Cardiac muscle cell (in vitro differentiated cells and primary cell): ENCODE measurements at regions not wholly inside any gene's neighbourhood (a gene's known extent, or its start where the extent isn't known, plus 50 kb on each side); places are given as distances from the start of the nearest gene placed in this dataset.

Experiments used
- DNase-seq, 2 donors: peaks; one replicate each; pipeline versions ENCODE4 v3.0.0 to v3.0.0-alpha.2; 2010 to 2017; ENCODE audit warnings: low read depth in 1 of 2, low spot score in 1 of 2
- H3K27ac ChIP-seq: fragments of 200-600 bp; sonication (generic); 2 replicates; pipeline ENCODE4 v1.5.1; 2016
- H3K27me3 ChIP-seq: fragments of 200-600 bp; sonication (generic); 2 replicates; pipeline ENCODE4 v1.6.0; 2016; ENCODE audit warnings: control low read depth
- H3K36me3 ChIP-seq: fragments of 200-600 bp; sonication (generic); 2 replicates; pipeline ENCODE4 v1.5.1; 2016; ENCODE audit warnings: control low read depth
- H3K4me1 ChIP-seq: fragments of 200-600 bp; sonication (generic); 2 replicates; pipeline ENCODE4 v1.8.1; 2017; ENCODE audit warnings: low read depth, mild to moderate bottlenecking, mixed run types
- H3K4me3 ChIP-seq: fragments of 200-600 bp; sonication (generic); 2 replicates; pipeline ENCODE4 v1.5.1; 2016; ENCODE audit warnings: mild to moderate bottlenecking
- H3K9me3 ChIP-seq: fragments of 200-600 bp; sonication (generic); 2 replicates; pipeline ENCODE4 v1.5.1; 2017; ENCODE audit warnings: low read depth, mild to moderate bottlenecking, control low read depth
- CTCF ChIP-seq: IDR thresholded peaks from 2 replicates; pipeline ENCODE4 v1.5.1; 2012; ENCODE audit warnings: low read depth, mild to moderate bottlenecking, low read length

GRCh38 chr20:50338479-50339391 lies 148.1 kb downstream of the CEBPB start:
- peak; percentile 37 to 55 for DNase-seq
- Histone ChIP-seq H3K36me3 (no peaks in the 10 kb centered on the region), H3K27ac (peak overlapping the region; percentile 63), H3K4me3 (no peak overlapping the region), H3K4me1 (peaks cover 12% of the 10 kb centered on the region), H3K27me3 (no peaks in the 10 kb centered on the region), H3K9me3 (no peaks in the 10 kb centered on the region)
- no peak for TF ChIP-seq CTCF

GRCh38 chr20:50339466-50339901 lies 148.9 kb downstream of the CEBPB start:
- TF ChIP-seq CTCF = no peak
- H3K27me3 ChIP-seq = no peaks in the 10 kb centered on the region
- H3K4me3 ChIP-seq = no peak overlapping the region
- peaks cover 12% of the 10 kb centered on the region for H3K4me1 ChIP-seq
- no peaks in the 10 kb centered on the region for H3K9me3 ChIP-seq
- H3K27ac ChIP-seq = peak overlapping the region; percentile 63
- H3K36me3 ChIP-seq = no peaks in the 10 kb centered on the region
- peak in 1 of 2 donors; percentile 60 for DNase-seq

- no peaks in the 10 kb centered on the region for H3K36me3 ChIP-seq
- H3K27me3 ChIP-seq = no peaks in the 10 kb centered on the region
- no peak for TF ChIP-seq CTCF
- no peak overlapping the region for H3K27ac ChIP-seq
- H3K4me3 ChIP-seq = no peak overlapping the region
- no peaks in the 10 kb centered on the region for H3K9me3 ChIP-seq
- peaks cover 12% of the 10 kb centered on the region for H3K4me1 ChIP-seq
- no peak for DNase-seq
Observed at GRCh38 chr20:50340541-50340940, 149.9 kb downstream of the CEBPB start.

DNA sequence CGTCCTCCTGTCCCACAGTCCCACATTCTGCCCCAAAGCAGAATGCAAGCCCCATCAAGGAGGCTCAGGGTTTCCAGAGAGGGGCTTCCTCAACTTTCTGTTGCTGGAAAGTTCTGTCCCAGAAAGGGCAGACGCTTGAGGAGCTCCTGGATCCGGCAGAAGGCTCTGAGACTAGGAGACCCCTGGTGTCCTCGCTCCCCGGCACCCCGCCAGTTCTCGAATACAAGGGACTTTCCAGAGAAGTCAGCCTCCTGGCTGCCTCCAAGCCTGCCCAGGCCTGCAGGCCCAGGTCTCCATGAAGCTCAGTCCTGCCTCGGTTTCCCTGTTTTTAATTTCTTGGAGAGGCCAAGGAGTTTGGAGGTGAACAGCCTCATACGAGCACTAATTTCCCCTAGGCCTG lies 150.4 kb downstream of the CEBPB start:
- no peak for DNase-seq
- Histone ChIP-seq H3K4me1 (peaks cover 12% of the 10 kb centered on the region), H3K9me3 (no peaks in the 10 kb centered on the region), H3K27ac (no peak overlapping the region), H3K27me3 (no peaks in the 10 kb centered on the region), H3K4me3 (no peak overlapping the region), H3K36me3 (no peaks in the 10 kb centered on the region)
- TF ChIP-seq CTCF = no peak

DNA sequence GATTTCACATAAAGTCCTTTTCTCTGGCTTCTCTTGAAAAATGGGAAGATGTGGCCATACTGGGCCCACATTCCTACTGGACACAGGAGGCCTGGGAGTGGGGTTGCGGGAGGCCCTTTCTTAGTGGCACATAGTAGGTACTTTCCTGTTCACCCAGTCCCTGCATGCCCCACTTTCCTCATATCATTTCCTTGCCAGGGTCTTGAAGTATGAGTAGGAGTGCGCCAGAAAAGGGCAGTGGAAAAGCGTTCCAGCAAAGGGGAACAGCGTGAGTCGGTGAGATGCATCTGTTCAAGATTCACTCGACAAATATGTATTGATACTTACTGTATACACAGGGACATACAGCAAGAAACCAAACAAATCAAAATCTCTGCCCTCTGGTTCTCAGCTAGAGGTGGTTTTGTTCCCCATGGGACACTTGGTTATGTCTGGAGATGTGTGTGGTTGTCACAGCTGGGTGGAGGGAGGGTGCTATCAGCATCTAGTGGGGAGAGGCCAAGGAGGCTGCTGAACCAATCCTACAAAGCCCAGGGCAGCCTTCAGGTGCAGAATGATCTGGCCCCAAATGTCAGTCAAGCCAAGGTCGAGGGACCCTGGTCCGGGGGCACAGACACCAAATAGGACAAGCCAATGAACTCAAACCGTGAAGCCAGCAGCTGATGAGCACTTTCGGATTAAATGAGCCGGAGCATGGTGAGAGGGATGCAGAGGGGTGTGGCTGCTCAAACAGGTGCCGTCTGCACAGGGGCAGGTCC lies 151.4 kb downstream of the CEBPB start:
- Histone ChIP-seq H3K4me3 (no peak overlapping the region), H3K9me3 (no peaks in the 10 kb centered on the region), H3K27ac (no peak overlapping the region), H3K36me3 (no peaks in the 10 kb centered on the region), H3K27me3 (no peaks in the 10 kb centered on the region), H3K4me1 (peaks cover 12% of the 10 kb centered on the region)
- TF ChIP-seq CTCF = no peak
- DNase-seq = no peak
